Subcutaneous abdominal adipose tissue (tissue), 5 donors: ENCODE measurements at regions not wholly inside any gene's neighbourhood (a gene's known extent, or its start where the extent isn't known, plus 50 kb on each side); places are given as distances from the start of the nearest gene placed in this dataset.

ENCODE experiments used
- H3K27ac ChIP-seq: one replicate; pipeline ENCODE4 v1.7.0; 2013; ENCODE audit warnings: low read depth, mild to moderate bottlenecking, inconsistent platforms, low read length, moderate library complexity
- H3K27me3 ChIP-seq, 5 donors: one replicate each; pipeline ENCODE4 v1.7.0; 2013; ENCODE audit warnings: low read length in 5 of 5, inconsistent platforms in 1 of 5; ENCODE audit not compliant: control insufficient read depth in 5 of 5, insufficient read depth in 4 of 5
- H3K36me3 ChIP-seq, 5 donors: one replicate each; pipeline ENCODE4 v1.7.0; 2013; ENCODE audit warnings: low read length in 5 of 5; ENCODE audit not compliant: control insufficient read depth in 5 of 5, insufficient read depth in 5 of 5
- H3K4me1 ChIP-seq, 5 donors: one replicate each; pipeline ENCODE4 v1.7.0; 2013; ENCODE audit warnings: low read length in 5 of 5, mild to moderate bottlenecking in 3 of 5, moderate library complexity in 1 of 5; ENCODE audit not compliant: control insufficient read depth in 5 of 5, insufficient read depth in 5 of 5
- H3K4me3 ChIP-seq, 5 donors: one replicate each; pipeline ENCODE4 v1.7.0; 2013; ENCODE audit warnings: low read length in 5 of 5, low read depth in 1 of 5
- H3K9ac ChIP-seq, 5 donors: one replicate each; pipeline ENCODE4 v1.7.0; 2013; ENCODE audit warnings: low read length in 5 of 5, mild to moderate bottlenecking in 4 of 5, moderate library complexity in 3 of 5
- H3K9me3 ChIP-seq, 5 donors: one replicate each; pipeline ENCODE4 v1.7.0; 2013; ENCODE audit warnings: low read length in 5 of 5; ENCODE audit not compliant: control insufficient read depth in 5 of 5
- donor health status: healthy.
- donor health status: healthy.
- donor health status: healthy.
- donor health status: healthy.
- donor health status: healthy.

DNA sequence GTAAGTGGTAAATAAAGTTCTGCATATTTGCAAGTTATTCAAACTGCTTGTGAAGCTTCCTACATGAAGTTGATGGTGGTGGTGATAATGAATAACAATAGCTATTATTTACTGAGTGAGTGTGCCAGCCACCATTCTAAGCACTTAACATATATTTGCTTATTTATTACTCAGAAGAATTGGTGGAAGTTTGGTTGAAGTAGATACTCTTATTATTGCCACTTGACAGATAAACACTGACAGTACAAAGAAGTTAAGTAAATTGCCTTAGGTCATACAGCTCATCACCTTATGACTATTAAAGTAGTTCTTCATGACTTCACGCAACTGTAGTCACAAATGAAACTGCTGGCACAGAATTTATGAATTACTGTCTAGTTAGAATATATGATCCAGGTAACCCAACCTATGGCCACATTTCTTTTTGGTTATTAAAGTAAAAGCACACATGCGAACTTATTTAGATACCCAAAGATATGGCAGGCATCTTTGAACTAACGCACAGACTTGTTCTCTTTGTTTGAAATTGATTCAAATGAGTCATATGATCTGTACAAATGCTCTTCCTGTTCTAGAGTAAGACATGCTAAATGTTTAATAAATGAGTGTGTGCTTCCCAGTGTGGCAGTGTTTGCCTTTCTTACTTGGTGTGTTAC lies 99.8 kb upstream of the NR2F2 start:
- Histone ChIP-seq H3K4me1 (no peaks in the 10 kb centered on the region), H3K9ac (no peak overlapping the region)

DNA sequence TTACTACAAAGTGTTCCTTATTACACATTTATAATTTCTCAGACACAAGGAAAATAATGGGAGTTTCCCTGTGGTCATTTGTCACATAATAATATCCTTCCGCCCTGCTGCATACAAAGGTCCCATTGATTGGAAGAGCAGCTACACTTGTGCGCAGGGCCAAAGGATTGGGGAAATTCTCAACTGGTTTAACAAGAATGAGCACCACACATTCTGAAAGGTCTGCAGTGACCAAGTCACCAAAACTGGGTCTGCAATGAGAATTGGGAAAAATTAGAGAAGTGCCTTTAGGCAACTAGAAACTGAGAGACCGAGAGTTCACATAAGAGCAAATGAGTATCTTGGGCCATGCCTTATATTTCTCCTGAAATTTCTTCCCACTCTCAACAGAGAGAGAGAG lies 98.2 kb upstream of the NR2F2 start:
- H3K4me3 ChIP-seq = no peak overlapping the region
- H3K27ac ChIP-seq = no peak overlapping the region
- no peaks in the 10 kb centered on the region for H3K9me3 ChIP-seq
- no peaks in the 10 kb centered on the region for H3K36me3 ChIP-seq
- no peaks in the 10 kb centered on the region for H3K4me1 ChIP-seq
- no peak overlapping the region for H3K9ac ChIP-seq
- no peaks in the 10 kb centered on the region for H3K27me3 ChIP-seq

More for the DNA sequence above, 99.8 kb upstream of the NR2F2 start:
- Histone ChIP-seq H3K27me3 (no peaks in the 10 kb centered on the region), H3K36me3 (no peaks in the 10 kb centered on the region), H3K27ac (no peak overlapping the region), H3K4me3 (no peak overlapping the region), H3K9me3 (no peaks in the 10 kb centered on the region)

- H3K9ac ChIP-seq = no peak overlapping the region
- H3K36me3 ChIP-seq = no peaks in the 10 kb centered on the region
Observed at GRCh38 chr15:96234109-96234892, 96.2 kb upstream of the NR2F2 start.

DNA sequence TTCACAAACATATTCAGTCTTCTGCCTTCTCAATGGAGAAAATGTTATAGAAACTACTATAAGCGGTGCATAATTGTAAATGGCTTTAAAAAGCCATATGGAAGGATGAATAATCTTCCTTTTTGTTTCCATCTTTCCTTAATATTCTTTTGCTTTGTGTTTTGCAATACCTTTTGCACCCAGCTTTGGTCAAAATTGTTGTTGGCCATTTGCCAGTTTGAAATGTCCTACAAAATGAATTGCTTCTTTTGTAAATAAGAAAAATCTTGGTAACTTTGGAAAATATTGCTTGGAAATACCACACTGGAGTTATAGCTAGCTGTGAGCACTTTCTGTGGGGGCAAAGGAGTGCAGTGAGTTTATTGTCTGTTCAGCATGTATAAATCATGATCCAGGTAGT lies 93.5 kb upstream of the NR2F2 start:
- no peaks in the 10 kb centered on the region for H3K4me1 ChIP-seq
- H3K9me3 ChIP-seq = no peaks in the 10 kb centered on the region
- H3K9ac ChIP-seq = no peak overlapping the region
- no peaks in the 10 kb centered on the region for H3K36me3 ChIP-seq
- H3K27ac ChIP-seq = no peak overlapping the region
- H3K4me3 ChIP-seq = no peak overlapping the region
- H3K27me3 ChIP-seq = no peaks in the 10 kb centered on the region

More at GRCh38 chr15:96234109-96234892, 96.2 kb upstream of the NR2F2 start:
- Histone ChIP-seq H3K4me3 (no peak overlapping the region), H3K4me1 (no peaks in the 10 kb centered on the region), H3K27ac (no peak overlapping the region), H3K9me3 (no peaks in the 10 kb centered on the region), H3K27me3 (no peaks in the 10 kb centered on the region)

DNA sequence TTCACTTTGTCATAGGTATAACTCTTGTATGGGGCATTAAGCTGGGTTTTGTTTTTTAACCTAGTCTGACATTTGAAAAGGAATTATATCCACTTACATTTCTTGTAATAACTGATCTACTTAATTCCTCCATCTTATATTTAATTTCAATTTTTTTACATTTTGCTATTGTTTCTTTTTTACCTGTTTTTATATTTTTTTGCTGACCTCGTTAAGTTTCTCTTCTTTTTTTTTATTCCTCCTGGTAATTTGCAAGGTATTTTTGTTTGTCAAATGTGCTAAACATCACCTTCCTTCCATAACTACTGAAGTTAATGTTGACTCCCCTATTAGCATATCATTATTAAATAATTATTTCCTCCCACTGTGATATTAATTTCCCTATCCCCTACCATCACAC lies 87.7 kb upstream of the NR2F2 start:
- no peaks in the 10 kb centered on the region for H3K36me3 ChIP-seq
- H3K27me3 ChIP-seq = no peaks in the 10 kb centered on the region
- no peaks in the 10 kb centered on the region for H3K4me1 ChIP-seq
- H3K9me3 ChIP-seq = peaks cover 0 to 3% (median 0%) of the 10 kb centered on the region in 5 donors
- H3K4me3 ChIP-seq = no peak overlapping the region
- no peak overlapping the region for H3K27ac ChIP-seq
- no peak overlapping the region for H3K9ac ChIP-seq

DNA sequence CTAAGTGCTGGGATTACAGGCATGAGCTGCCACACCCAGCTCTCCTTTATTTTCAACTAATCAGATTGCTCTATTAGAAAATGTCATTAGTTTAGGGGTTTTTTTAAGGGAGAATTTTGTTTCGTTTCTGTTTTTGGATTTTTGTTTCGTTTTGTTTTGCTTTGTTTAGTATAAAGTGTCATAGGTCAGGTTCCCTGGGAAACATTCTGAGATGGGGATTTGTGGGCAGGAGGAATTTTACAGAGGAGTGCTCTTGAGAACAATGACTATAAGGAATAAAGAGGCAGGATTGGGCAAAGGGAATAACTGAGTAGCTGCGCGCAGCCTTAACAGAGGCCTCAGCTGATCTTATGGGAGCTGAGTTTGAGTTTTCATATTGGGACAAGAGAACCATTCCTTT lies 86.8 kb upstream of the NR2F2 start:
- Histone ChIP-seq H3K9me3 (peaks cover 0 to 3% (median 0%) of the 10 kb centered on the region in 5 donors), H3K27ac (no peak overlapping the region), H3K9ac (no peak overlapping the region), H3K4me1 (no peaks in the 10 kb centered on the region), H3K4me3 (peak overlapping the region in 1 of 5 donors; percentile 3), H3K27me3 (no peaks in the 10 kb centered on the region), H3K36me3 (no peaks in the 10 kb centered on the region)

DNA sequence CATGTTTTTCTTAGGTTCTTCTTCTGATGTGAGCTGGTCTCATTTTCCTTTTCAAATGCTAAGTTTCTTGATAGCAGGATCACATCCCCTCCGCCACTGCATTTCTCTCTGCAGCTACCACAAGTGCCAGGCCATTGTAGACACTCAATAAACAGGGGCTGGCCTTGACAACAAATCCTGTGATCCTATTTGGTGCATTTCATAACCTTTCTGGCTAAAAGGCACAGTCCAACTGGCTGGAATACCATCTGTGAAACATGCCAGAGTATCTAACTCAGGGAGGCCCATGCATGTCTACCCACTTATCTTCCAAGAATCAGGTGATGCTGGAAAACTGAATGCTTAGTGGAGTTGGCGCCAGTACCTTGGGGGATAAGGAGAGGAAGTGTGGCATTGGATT lies 85.2 kb upstream of the NR2F2 start:
- H3K9ac ChIP-seq = no peak overlapping the region
- peaks cover 0 to 3% (median 0%) of the 10 kb centered on the region in 5 donors for H3K9me3 ChIP-seq
- no peak overlapping the region for H3K27ac ChIP-seq
- H3K4me1 ChIP-seq = no peaks in the 10 kb centered on the region
- H3K27me3 ChIP-seq = no peaks in the 10 kb centered on the region
- no peaks in the 10 kb centered on the region for H3K36me3 ChIP-seq
- no peak overlapping the region for H3K4me3 ChIP-seq

DNA sequence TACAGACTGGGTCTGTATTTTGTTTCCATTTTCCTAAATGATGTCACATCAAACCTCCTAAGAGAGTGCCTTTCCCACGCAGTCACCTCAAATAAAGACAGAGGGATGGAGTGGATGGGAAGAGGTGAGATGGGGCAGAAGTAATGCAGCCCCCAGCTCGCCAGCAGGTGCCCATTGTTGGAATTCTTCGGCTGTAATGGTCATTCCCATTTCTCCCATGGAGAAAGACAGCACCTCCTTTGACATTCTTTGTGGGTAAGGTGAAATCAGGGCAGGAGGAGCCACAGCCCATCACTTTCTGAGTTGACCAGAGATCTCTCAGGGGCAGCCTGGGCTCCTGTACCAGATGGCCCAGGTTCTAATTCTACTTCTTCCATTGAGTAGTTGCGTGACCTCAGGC lies 84.4 kb upstream of the NR2F2 start:
- no peak overlapping the region for H3K27ac ChIP-seq
- H3K4me1 ChIP-seq = no peaks in the 10 kb centered on the region
- H3K9me3 ChIP-seq = peaks cover 0 to 3% (median 0%) of the 10 kb centered on the region in 5 donors
- H3K36me3 ChIP-seq = no peaks in the 10 kb centered on the region
- no peaks in the 10 kb centered on the region for H3K27me3 ChIP-seq
- no peak overlapping the region for H3K4me3 ChIP-seq
- no peak overlapping the region for H3K9ac ChIP-seq

- Histone ChIP-seq H3K9me3 (peaks cover 0 to 3% (median 0%) of the 10 kb centered on the region in 5 donors), H3K4me3 (no peak overlapping the region), H3K27me3 (no peaks in the 10 kb centered on the region), H3K36me3 (no peaks in the 10 kb centered on the region), H3K4me1 (no peaks in the 10 kb centered on the region), H3K27ac (no peak overlapping the region), H3K9ac (no peak overlapping the region)
Observed at GRCh38 chr15:96247621-96248305, 82.7 kb upstream of the NR2F2 start.

- Histone ChIP-seq H3K27me3 (no peaks in the 10 kb centered on the region), H3K27ac (no peak overlapping the region), H3K36me3 (no peaks in the 10 kb centered on the region), H3K9me3 (peaks cover 0 to 2% (median 0%) of the 10 kb centered on the region in 5 donors), H3K9ac (no peak overlapping the region), H3K4me3 (no peak overlapping the region), H3K4me1 (peaks cover 0 to 6% (median 3%) of the 10 kb centered on the region in 5 donors)
Observed at GRCh38 chr15:96252148-96252547, 78.4 kb upstream of the NR2F2 start.
